H1 (cell line): ENCODE measurements at regions not wholly inside any gene's neighbourhood (a gene's known extent, or its start where the extent isn't known, plus 50 kb on each side); places are given as distances from the start of the nearest gene placed in this dataset.

Experiments used
- ASH2L ChIP-seq: fragments of 200-600, 300-600 bp; sonication (generic); IDR thresholded peaks from one replicate; pipeline ENCODE4 v1.7.1; 2017; ENCODE audit warnings: low read length
- CHD7 ChIP-seq: fragments of 300-600 bp; sonication (generic); IDR thresholded peaks from 2 replicates; pipeline ENCODE4 v1.7.1; 2012; ENCODE audit warnings: low read length, moderate library complexity, mild to moderate bottlenecking, inconsistent platforms; ENCODE audit not compliant: insufficient replicate concordance
- KDM4A ChIP-seq: IDR thresholded peaks from one replicate; pipeline ENCODE4 v1.7.1; 2012; ENCODE audit warnings: low read depth, mild to moderate bottlenecking, moderate library complexity, low read length, inconsistent platforms; ENCODE audit not compliant: severe bottlenecking
- MAFK ChIP-seq: IDR thresholded peaks from 2 replicates; pipeline ENCODE4 v1.6.1; 2012; ENCODE audit warnings: low read depth, mild to moderate bottlenecking, improper control_type of control experiment, low read length
- NRF1 ChIP-seq: IDR thresholded peaks from 2 replicates; pipeline ENCODE4 v1.6.1; 2011; ENCODE audit warnings: mild to moderate bottlenecking, low read depth, low read length, improper control_type of control experiment
- SIX5 ChIP-seq: IDR thresholded peaks from 2 replicates; pipeline ENCODE4 v1.6.1; 2011; ENCODE audit warnings: mild to moderate bottlenecking, low read depth, low read length
- TAF1 ChIP-seq: IDR thresholded peaks from 2 replicates; pipeline ENCODE4 v1.6.1; 2011; ENCODE audit warnings: mild to moderate bottlenecking, low read depth, low read length
- TEAD4 ChIP-seq: IDR thresholded peaks from 2 replicates; pipeline ENCODE4 v1.6.1; 2012; ENCODE audit warnings: low read depth, low read length, inconsistent platforms, mixed read lengths
- USF2 ChIP-seq: IDR thresholded peaks from 2 replicates; pipeline ENCODE4 v1.6.1; 2011; ENCODE audit warnings: low read length, improper control_type of control experiment
- YY1 ChIP-seq: IDR thresholded peaks from 2 replicates; pipeline ENCODE4 v1.6.1; 2011; ENCODE audit warnings: low read depth, mild to moderate bottlenecking, low read length

- TF ChIP-seq CHD7 (no peak), SIX5 (no peak), NRF1 (no peak), ASH2L (no peak), YY1 (no peak), TAF1 (no peak), MAFK (no peak), KDM4A (no peak), USF2 (no peak), TEAD4 (no peak)
Observed at GRCh38 chr6:82551831-82552230, 188.2 kb downstream of the TPBG start (continued).
